Right ventricle myocardium inferior (tissue), 1 donor: ENCODE measurements at regions not wholly inside any gene's neighbourhood (a gene's known extent, or its start where the extent isn't known, plus 50 kb on each side); places are given as distances from the start of the nearest gene placed in this dataset.
A peak's percentile ranks its signal among the peaks of the same experiment; 100 is the strongest.

ENCODE experiments used
- ATAC-seq: fragments of 200-7000 bp; cut with Tn5 transposase; one replicate; pipeline ENCODE4 v1.9.1; 2020; ENCODE audit warnings: mild to moderate bottlenecking, moderate library complexity
- DNase-seq: peaks from one replicate; pipeline ENCODE4 v3.0.0; 2021; ENCODE audit errors: missing footprints
- intact Hi-C: fragments of 100-400 bp; cut with DNase I; formaldehyde crosslinking; loops from one replicate; pipeline ENCODE4 v1.11.0; 2022
- donor health status: DM: no; HTN: yes; CAD: no; lungs with severe emphysema.

- ATAC-seq, result peak; percentile 78
- intact Hi-C loops, result no loop called here
- peak; percentile 75 for DNase-seq
Observed at GRCh38 chr10:69684020-69684980, 54.3 kb downstream of the FAM241B start.

- intact Hi-C loops, result no loop called here
- DNase-seq, result no peak
- ATAC-seq, result no peak
Observed at GRCh38 chr10:69684981-69685353, 54.9 kb downstream of the FAM241B start.

- no peak for DNase-seq
- ATAC-seq, result no peak
- intact Hi-C loops, result no loop called here
Observed at GRCh38 chr10:69685426-69685801, 55.4 kb downstream of the FAM241B start.

- intact Hi-C loops, result no loop called here
- ATAC-seq, result peak; percentile 80
- peak; percentile 85 for DNase-seq
Observed at GRCh38 chr10:69685802-69686585, 55.9 kb downstream of the FAM241B start.

GRCh38 chr10:69686866-69687265 lies 56.8 kb downstream of the FAM241B start:
- intact Hi-C loops, result no loop called here
- DNase-seq, result no peak
- no peak for ATAC-seq

GRCh38 chr10:69687426-69687825 lies 57.4 kb downstream of the FAM241B start:
- ATAC-seq, result no peak

GRCh38 chr10:69692267-69692666 lies 62.2 kb downstream of the FAM241B start:
- no peak for DNase-seq
- no peak for ATAC-seq
- intact Hi-C loops, result no loop called here

More at GRCh38 chr10:69687426-69687825, 57.4 kb downstream of the FAM241B start:
- DNase-seq, result no peak
- intact Hi-C loops, result no loop called here

- DNase-seq (no peak), ATAC-seq (no peak)
- intact Hi-C loops, result no loop called here
Observed at GRCh38 chr10:69692891-69693290, 62.8 kb downstream of the FAM241B start.

- intact Hi-C loops, result loop anchor here (2.0 kb wide), 1 partner anchor 107 kb away; the partner anchor contains the start of gene COL13A1
- ATAC-seq (no peak), DNase-seq (no peak)
Observed at GRCh38 chr10:69693886-69694285, 63.8 kb downstream of the FAM241B start.

GRCh38 chr10:69696073-69696731 lies 66.2 kb downstream of the FAM241B start:
- ATAC-seq (no peak), DNase-seq (no peak)
- intact Hi-C loops, result loop anchor here (2.0 kb wide), 1 partner anchor 219 kb away; no protein-coding TSS in a partner anchor

GRCh38 chr10:69697006-69697405 lies 67.0 kb downstream of the FAM241B start:
- intact Hi-C loops, result loop anchor here (2.0 kb wide), 1 partner anchor 218 kb away; no protein-coding TSS in a partner anchor
- no peak for DNase-seq

GRCh38 chr10:69703256-69703655 lies 73.2 kb downstream of the FAM241B start:
- intact Hi-C loops, result no loop called here
- ATAC-seq, result no peak
- DNase-seq, result no peak

More at GRCh38 chr10:69697006-69697405, 67.0 kb downstream of the FAM241B start:
- ATAC-seq, result no peak

GRCh38 chr10:69703766-69704630 lies 74.0 kb downstream of the FAM241B start:
- intact Hi-C loops, result no loop called here
- DNase-seq, result no peak
- ATAC-seq, result no peak

- DNase-seq, result no peak
- intact Hi-C loops, result no loop called here
- no peak for ATAC-seq
Observed at GRCh38 chr10:69709366-69709941, 79.4 kb downstream of the FAM241B start.

GRCh38 chr10:69710008-69710888 lies 80.2 kb downstream of the FAM241B start:
- ATAC-seq (no peak), DNase-seq (no peak)
- intact Hi-C loops, result no loop called here

- DNase-seq, result no peak
- intact Hi-C loops, result no loop called here
- ATAC-seq, result no peak
Observed at GRCh38 chr10:69712342-69712741, 82.3 kb downstream of the FAM241B start.

- ATAC-seq, result no peak
- intact Hi-C loops, result no loop called here
- no peak for DNase-seq
Observed at GRCh38 chr10:69714572-69714971, 84.5 kb downstream of the FAM241B start.
